H9 (cell line): ENCODE measurements at regions not wholly inside any gene's neighbourhood (a gene's known extent, or its start where the extent isn't known, plus 50 kb on each side); places are given as distances from the start of the nearest gene placed in this dataset.

ENCODE experiments used
- DNase-seq: peaks from one replicate; pipeline ENCODE4 v3.0.0-alpha.2; 2017
- H2AFZ ChIP-seq: one replicate; pipeline ENCODE4 v1.6.1; 2013; ENCODE audit warnings: mild to moderate bottlenecking, low read length, control low read depth, moderate library complexity
- H2AK5ac ChIP-seq: 2 replicates; pipeline ENCODE4 v1.6.1; 2013; ENCODE audit warnings: low read length, control low read depth, mixed read lengths; ENCODE audit not compliant: insufficient read length
- H2BK120ac ChIP-seq: one replicate; pipeline ENCODE4 v1.6.1; 2013; ENCODE audit warnings: low read depth, mild to moderate bottlenecking, low read length, control low read depth, inconsistent platforms; ENCODE audit not compliant: poor library complexity, severe bottlenecking
- H2BK12ac ChIP-seq: 2 replicates; pipeline ENCODE4 v1.6.1; 2013; ENCODE audit warnings: low read length, control low read depth, mixed read lengths, low read depth; ENCODE audit not compliant: insufficient read length
- H2BK15ac ChIP-seq: 2 replicates; pipeline ENCODE4 v1.6.1; 2013; ENCODE audit warnings: low read depth, low read length, control low read depth
- H2BK20ac ChIP-seq: one replicate; pipeline ENCODE4 v1.6.1; 2013; ENCODE audit warnings: low read depth, mild to moderate bottlenecking, low read length, control low read depth, inconsistent platforms; ENCODE audit not compliant: poor library complexity, severe bottlenecking
- H2BK5ac ChIP-seq: 2 replicates; pipeline ENCODE4 v1.6.1; 2013; ENCODE audit warnings: low read length, control low read depth, mixed read lengths; ENCODE audit not compliant: insufficient read length
- H3K14ac ChIP-seq: 2 replicates; pipeline ENCODE4 v1.6.1; 2013; ENCODE audit warnings: low read length, control low read depth; ENCODE audit not compliant: insufficient read depth
- H3K18ac ChIP-seq: 2 replicates; pipeline ENCODE4 v1.6.1; 2013; ENCODE audit warnings: low read depth, mild to moderate bottlenecking, mixed read lengths, low read length, control low read depth; ENCODE audit not compliant: insufficient read length
- H3K23ac ChIP-seq: 2 replicates; pipeline ENCODE4 v1.6.1; 2013; ENCODE audit warnings: low read length, control low read depth, mixed read lengths, low read depth; ENCODE audit not compliant: insufficient read length
- H3K23me2 ChIP-seq: 2 replicates; pipeline ENCODE4 v1.6.1; 2013; ENCODE audit warnings: low read depth, mild to moderate bottlenecking, mixed read lengths, low read length, control low read depth; ENCODE audit not compliant: insufficient read length, poor library complexity, severe bottlenecking
- H3K27ac ChIP-seq: 2 replicates; pipeline ENCODE4 v1.5.1; 2013; ENCODE audit warnings: low read length, control low read depth, mixed read lengths, low read depth; ENCODE audit not compliant: insufficient read length
- H3K27me3 ChIP-seq: 2 replicates; pipeline ENCODE4 v1.6.1; 2013; ENCODE audit warnings: low read length, control low read depth, inconsistent platforms; ENCODE audit not compliant: insufficient read depth
- H3K4ac ChIP-seq: 2 replicates; pipeline ENCODE4 v1.6.1; 2013; ENCODE audit warnings: low read depth, mild to moderate bottlenecking, control low read depth, inconsistent platforms, low read length, moderate library complexity
- H3K4me1 ChIP-seq: 2 replicates; pipeline ENCODE4 v1.6.1; 2013; ENCODE audit warnings: low read length, control low read depth, inconsistent platforms; ENCODE audit not compliant: insufficient read depth
- H3K4me2 ChIP-seq: 2 replicates; pipeline ENCODE4 v1.6.1; 2013; ENCODE audit warnings: low read length, control low read depth, mixed read lengths; ENCODE audit not compliant: insufficient read length, insufficient read depth
- H3K56ac ChIP-seq: 2 replicates; pipeline ENCODE4 v1.6.1; 2013; ENCODE audit warnings: low read depth, mild to moderate bottlenecking, mixed read lengths, low read length, control low read depth; ENCODE audit not compliant: insufficient read length
- H3K79me1 ChIP-seq: 2 replicates; pipeline ENCODE4 v1.6.1; 2013; ENCODE audit warnings: low read depth, mild to moderate bottlenecking, moderate library complexity, low read length, control low read depth, inconsistent platforms; ENCODE audit not compliant: insufficient read depth, poor library complexity, severe bottlenecking
- H3K79me2 ChIP-seq: 2 replicates; pipeline ENCODE4 v1.6.1; 2013; ENCODE audit warnings: low read length, control low read depth, inconsistent platforms; ENCODE audit not compliant: insufficient read depth
- H3K9ac ChIP-seq: 2 replicates; pipeline ENCODE4 v1.6.1; 2013; ENCODE audit warnings: low read length, control low read depth, mixed read lengths; ENCODE audit not compliant: insufficient read length; ENCODE audit errors: extremely low read depth
- H3K9me3 ChIP-seq: one replicate; pipeline ENCODE4 v1.6.1; 2013; ENCODE audit warnings: low read depth, low read length, inconsistent platforms; ENCODE audit not compliant: control insufficient read depth
- H3T11ph ChIP-seq: one replicate; pipeline ENCODE4 v1.6.1; 2013; ENCODE audit warnings: mild to moderate bottlenecking, low read length, control low read depth, inconsistent platforms
- H4K20me1 ChIP-seq: one replicate; pipeline ENCODE4 v1.6.1; 2013; ENCODE audit not compliant: control insufficient read depth, insufficient read length, insufficient read depth
- H4K5ac ChIP-seq: 2 replicates; pipeline ENCODE4 v1.6.1; 2013; ENCODE audit warnings: low read depth, mild to moderate bottlenecking, mixed read lengths, low read length, control low read depth; ENCODE audit not compliant: insufficient read length
- H4K8ac ChIP-seq: replicated peaks from 2 replicates; pipeline ENCODE4 v1.6.1; 2013; ENCODE audit warnings: low read length, control low read depth, mixed read lengths, low read depth; ENCODE audit not compliant: insufficient read length
- H4K91ac ChIP-seq: 2 replicates; pipeline ENCODE4 v1.6.1; 2013; ENCODE audit warnings: low read depth, mild to moderate bottlenecking, moderate library complexity, mixed read lengths, low read length, control low read depth; ENCODE audit not compliant: insufficient read length
- H3K27ac Mint-ChIP-seq, 3 experiments: 2 replicates in 2 of 3; 3 replicates in 1 of 3; pipeline ENCODE4 v1.8.0; 2020 to 2021; ENCODE audit warnings: mixed read lengths in 3 of 3, mild to moderate bottlenecking in 1 of 3, moderate library complexity in 1 of 3
- H3K27me3 Mint-ChIP-seq: 2 replicates; pipeline ENCODE4 v1.8.0; 2021; ENCODE audit warnings: low read depth, mild to moderate bottlenecking, moderate library complexity, mixed read lengths
- H3K36me3 Mint-ChIP-seq, 3 experiments: 2 replicates in 2 of 3; 3 replicates in 1 of 3; pipeline ENCODE4 v1.8.0; 2020 to 2021; ENCODE audit warnings: low read depth in 3 of 3, mixed read lengths in 3 of 3; ENCODE audit not compliant: insufficient read depth in 1 of 3
- H3K4me1 Mint-ChIP-seq, 2 experiments: 2 replicates each; pipeline ENCODE4 v1.8.0; 2020; ENCODE audit warnings: mixed read lengths in 2 of 2
- H3K4me3 Mint-ChIP-seq, 2 experiments: 2 replicates in 1 of 2; 3 replicates in 1 of 2; pipeline ENCODE4 v1.8.0; 2020 to 2021; ENCODE audit warnings: mild to moderate bottlenecking in 2 of 2, mixed read lengths in 2 of 2, moderate library complexity in 1 of 2
- H3K9me3 Mint-ChIP-seq, 2 experiments: 2 replicates in 1 of 2; 3 replicates in 1 of 2; pipeline ENCODE4 v1.8.0; 2020; ENCODE audit warnings: mild to moderate bottlenecking in 2 of 2, mixed read lengths in 2 of 2, moderate library complexity in 1 of 2
- WGBS: extraction: QIAGEN DNeasy Blood & Tissue Kit; methylation state at CpG from one replicate; pipeline ENCODE4 v1.1.7; 2013; ENCODE audit warnings: missing lambda C conversion rate, low lambda C conversion rate, mixed read lengths; ENCODE audit not compliant: insufficient read length; ENCODE audit errors: extremely low coverage; 5-methylcytosine and 5-hydroxymethylcytosine counted together
- TF ChIP-seq, protein P1 (sequence below): fragments of 200-600 bp; sonication (generic); conservative IDR thresholded peaks from 3 replicates; pipeline ENCODE4 v1.8.0; 2021; ENCODE audit warnings: antibody characterized with exemption, mild to moderate bottlenecking

DNA sequence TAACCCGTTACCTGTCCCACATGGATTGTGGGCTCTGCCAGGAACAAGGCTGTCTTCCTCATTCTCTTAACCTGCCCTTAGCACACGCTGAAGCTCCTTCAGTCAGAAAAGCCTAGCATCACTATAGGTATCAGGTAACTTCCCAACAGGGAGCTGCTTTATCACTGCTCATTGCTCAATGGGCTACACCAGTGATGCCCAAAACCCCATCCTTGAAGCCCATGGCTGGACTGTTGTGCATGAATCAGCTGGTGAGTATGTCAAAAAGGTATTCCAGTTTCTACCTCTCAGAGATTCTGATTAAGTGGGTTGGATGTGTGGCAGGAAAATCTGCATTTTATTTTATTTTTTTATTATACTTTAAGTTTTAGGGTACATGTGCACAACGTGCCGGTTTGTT lies 362.2 kb downstream of the LRATD1 start:
- WGBS: no CpG with 5 or more reads among the region's 4 CpGs
- no peaks in the 10 kb centered on the region for H3K27me3 Mint-ChIP-seq
- H3K4me1 ChIP-seq: no peaks in the 10 kb centered on the region
- no peak overlapping the region for H3K56ac ChIP-seq
- DNase-seq: no peak
- H3K23me2 ChIP-seq: peaks cover 5% of the 10 kb centered on the region
- no peak overlapping the region for H3K4me3 Mint-ChIP-seq
- H2AFZ ChIP-seq: no peak overlapping the region
- H3K18ac ChIP-seq: no peak overlapping the region
- TF ChIP-seq, protein P1, sequence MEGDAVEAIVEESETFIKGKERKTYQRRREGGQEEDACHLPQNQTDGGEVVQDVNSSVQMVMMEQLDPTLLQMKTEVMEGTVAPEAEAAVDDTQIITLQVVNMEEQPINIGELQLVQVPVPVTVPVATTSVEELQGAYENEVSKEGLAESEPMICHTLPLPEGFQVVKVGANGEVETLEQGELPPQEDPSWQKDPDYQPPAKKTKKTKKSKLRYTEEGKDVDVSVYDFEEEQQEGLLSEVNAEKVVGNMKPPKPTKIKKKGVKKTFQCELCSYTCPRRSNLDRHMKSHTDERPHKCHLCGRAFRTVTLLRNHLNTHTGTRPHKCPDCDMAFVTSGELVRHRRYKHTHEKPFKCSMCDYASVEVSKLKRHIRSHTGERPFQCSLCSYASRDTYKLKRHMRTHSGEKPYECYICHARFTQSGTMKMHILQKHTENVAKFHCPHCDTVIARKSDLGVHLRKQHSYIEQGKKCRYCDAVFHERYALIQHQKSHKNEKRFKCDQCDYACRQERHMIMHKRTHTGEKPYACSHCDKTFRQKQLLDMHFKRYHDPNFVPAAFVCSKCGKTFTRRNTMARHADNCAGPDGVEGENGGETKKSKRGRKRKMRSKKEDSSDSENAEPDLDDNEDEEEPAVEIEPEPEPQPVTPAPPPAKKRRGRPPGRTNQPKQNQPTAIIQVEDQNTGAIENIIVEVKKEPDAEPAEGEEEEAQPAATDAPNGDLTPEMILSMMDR: no peak
- no peak overlapping the region for H2BK120ac ChIP-seq
- no peak overlapping the region for H2BK15ac ChIP-seq
- H3T11ph ChIP-seq: no peak overlapping the region
- H3K79me1 ChIP-seq: no peaks in the 10 kb centered on the region
- no peaks in the 10 kb centered on the region for H4K20me1 ChIP-seq
- H2BK5ac ChIP-seq: no peak overlapping the region
- no peak overlapping the region for H3K14ac ChIP-seq
- no peak overlapping the region for H4K5ac ChIP-seq
- no peak overlapping the region for H3K9ac ChIP-seq
- H3K9me3 Mint-ChIP-seq: no peaks in the 10 kb centered on the region
- no peak overlapping the region for H2AK5ac ChIP-seq
- no peak overlapping the region for H3K4ac ChIP-seq
- peaks cover 0 to 7% of the 10 kb centered on the region in 2 experiments; a peak in 2 of 4 replicates for H3K4me1 Mint-ChIP-seq
- no peak overlapping the region for H2BK20ac ChIP-seq
- no peaks in the 10 kb centered on the region for H3K9me3 ChIP-seq
- H4K8ac ChIP-seq: no peak overlapping the region
- no peak overlapping the region for H3K4me2 ChIP-seq
- H3K27me3 ChIP-seq: no peaks in the 10 kb centered on the region
- no peak overlapping the region for H3K23ac ChIP-seq
- H2BK12ac ChIP-seq: no peak overlapping the region
- H3K27ac Mint-ChIP-seq: no peak overlapping the region
- H3K27ac ChIP-seq: no peak overlapping the region
- H3K79me2 ChIP-seq: no peaks in the 10 kb centered on the region
- H3K36me3 Mint-ChIP-seq: no peaks in the 10 kb centered on the region
- no peak overlapping the region for H4K91ac ChIP-seq
